AG04449 (cell line): ENCODE measurements at regions not wholly inside any gene's neighbourhood (a gene's known extent, or its start where the extent isn't known, plus 50 kb on each side); places are given as distances from the start of the nearest gene placed in this dataset.

ENCODE experiments used
- CTCF ChIA-PET: fragments of 350-600 bp; formaldehyde crosslinking; extraction: SDS; loops from one replicate; lab custom pipeline; 2021; ENCODE audit warnings: antibody characterized with exemption; lab: Yijun Ruan, JAX
- POLR2A ChIA-PET: fragments of 400-600, 350-600 bp; formaldehyde crosslinking; extraction: SDS; loops from one replicate; lab custom pipeline; 2020; ENCODE audit warnings: antibody characterized with exemption, inconsistent platforms; lab: Yijun Ruan, JAX
- DNase-seq: peaks from one replicate; pipeline ENCODE4 v3.0.0-alpha.2; 2010; ENCODE audit warnings: low read depth, low spot score
- H3K4me3 ChIP-seq: 2 replicates; pipeline ENCODE4 v1.5.1; 2011; ENCODE audit warnings: low read depth, mild to moderate bottlenecking, control low read depth, low read length
- TF ChIP-seq, protein P1 (sequence below): IDR thresholded peaks from one replicate; pipeline ENCODE4 v1.5.1; 2011; ENCODE audit warnings: mild to moderate bottlenecking, moderate library complexity, low read length, control low read depth, inconsistent platforms; ENCODE audit not compliant: insufficient read depth; ENCODE audit errors: missing control alignments

DNA sequence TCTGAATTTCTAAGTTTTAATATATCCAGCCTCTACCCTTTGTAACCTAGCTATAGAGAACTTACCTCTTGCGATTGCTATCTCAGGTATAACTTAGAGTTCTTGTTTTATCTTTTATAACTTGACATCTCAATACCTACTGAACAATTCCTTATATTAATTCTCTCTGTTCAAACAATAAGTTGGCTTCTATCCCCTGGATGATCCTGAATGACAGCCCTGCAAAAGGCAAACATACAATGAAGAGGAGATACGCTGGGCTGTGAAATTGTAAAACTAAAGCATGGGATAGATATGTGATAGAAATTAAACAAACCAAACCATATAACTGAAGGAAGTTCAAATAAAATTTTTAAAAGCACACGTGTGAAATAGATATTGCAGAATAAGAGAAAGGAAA, 513.6 kb upstream of the PTCHD4 start:
- no peak overlapping the region for H3K4me3 ChIP-seq
- POLR2A ChIA-PET: no interaction called here
- TF ChIP-seq, protein P1, sequence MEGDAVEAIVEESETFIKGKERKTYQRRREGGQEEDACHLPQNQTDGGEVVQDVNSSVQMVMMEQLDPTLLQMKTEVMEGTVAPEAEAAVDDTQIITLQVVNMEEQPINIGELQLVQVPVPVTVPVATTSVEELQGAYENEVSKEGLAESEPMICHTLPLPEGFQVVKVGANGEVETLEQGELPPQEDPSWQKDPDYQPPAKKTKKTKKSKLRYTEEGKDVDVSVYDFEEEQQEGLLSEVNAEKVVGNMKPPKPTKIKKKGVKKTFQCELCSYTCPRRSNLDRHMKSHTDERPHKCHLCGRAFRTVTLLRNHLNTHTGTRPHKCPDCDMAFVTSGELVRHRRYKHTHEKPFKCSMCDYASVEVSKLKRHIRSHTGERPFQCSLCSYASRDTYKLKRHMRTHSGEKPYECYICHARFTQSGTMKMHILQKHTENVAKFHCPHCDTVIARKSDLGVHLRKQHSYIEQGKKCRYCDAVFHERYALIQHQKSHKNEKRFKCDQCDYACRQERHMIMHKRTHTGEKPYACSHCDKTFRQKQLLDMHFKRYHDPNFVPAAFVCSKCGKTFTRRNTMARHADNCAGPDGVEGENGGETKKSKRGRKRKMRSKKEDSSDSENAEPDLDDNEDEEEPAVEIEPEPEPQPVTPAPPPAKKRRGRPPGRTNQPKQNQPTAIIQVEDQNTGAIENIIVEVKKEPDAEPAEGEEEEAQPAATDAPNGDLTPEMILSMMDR: no peak
- CTCF ChIA-PET: no interaction called here
- no peak for DNase-seq

DNA sequence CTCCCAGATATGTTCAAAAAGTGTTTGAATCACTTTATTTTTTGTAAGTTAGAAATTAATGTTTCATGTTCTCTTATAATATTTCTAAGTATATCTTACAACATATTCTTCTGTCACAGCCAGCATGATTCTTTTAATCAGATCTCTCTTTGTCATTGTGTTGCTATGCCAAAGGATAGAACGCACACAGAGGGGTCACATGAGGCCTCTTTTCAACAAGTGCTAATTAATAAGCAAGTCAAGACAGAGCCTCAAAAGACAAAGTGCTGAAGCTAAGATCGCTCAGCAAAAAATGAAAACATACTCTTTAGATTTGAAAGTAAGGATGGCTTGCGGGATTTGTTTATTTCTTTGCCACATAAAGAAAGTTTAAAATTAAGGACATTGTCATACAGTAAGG, 508.8 kb upstream of the PTCHD4 start:
- TF ChIP-seq, protein P1: no peak

DNA sequence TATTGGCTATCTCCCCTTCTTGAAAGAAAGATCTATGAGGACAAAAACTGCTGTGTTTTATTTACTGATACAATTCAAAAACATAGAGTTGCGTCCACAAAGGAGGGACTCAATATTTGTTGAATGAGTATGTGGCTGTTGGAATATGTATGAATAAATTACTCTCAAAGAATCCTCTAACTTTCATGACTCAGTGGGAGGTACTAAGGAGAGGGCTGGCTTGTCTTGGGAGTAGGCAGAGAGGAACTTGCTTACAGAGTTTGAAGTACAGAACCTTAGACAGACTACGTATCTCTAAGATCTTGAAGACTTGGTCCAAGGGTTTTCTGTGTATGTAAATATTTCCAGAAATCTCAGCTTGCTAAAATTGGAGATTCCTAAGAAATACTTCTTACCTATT, 504.0 kb upstream of the PTCHD4 start:
- POLR2A ChIA-PET: no interaction called here
- TF ChIP-seq, protein P1: no peak
- CTCF ChIA-PET: no interaction called here
- H3K4me3 ChIP-seq: no peak overlapping the region
- DNase-seq: peak; percentile 5

More for the DNA sequence above, 508.8 kb upstream of the PTCHD4 start:
- no peak overlapping the region for H3K4me3 ChIP-seq
- no peak for DNase-seq
- POLR2A ChIA-PET: no interaction called here
- CTCF ChIA-PET: no interaction called here

DNA sequence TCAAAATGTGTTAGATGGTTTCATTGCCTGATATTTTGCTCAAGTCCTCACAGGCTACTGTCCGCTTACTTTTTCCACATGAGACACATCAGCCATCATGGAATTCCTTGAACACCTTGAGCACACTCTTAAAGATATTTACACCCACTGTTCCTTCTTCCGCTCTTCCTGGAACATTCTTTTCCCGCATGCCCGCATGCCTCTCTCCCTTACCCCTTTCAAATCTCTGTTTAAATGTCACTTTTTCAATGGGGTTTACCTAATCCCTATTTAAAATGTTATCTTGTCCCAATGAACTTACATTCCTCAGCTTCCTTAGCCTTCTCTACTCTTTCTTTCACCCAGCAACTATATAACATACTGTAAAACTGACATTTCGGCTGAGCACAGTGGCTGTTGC, 503.3 kb upstream of the PTCHD4 start:
- TF ChIP-seq, protein P1: no peak
- no peak for DNase-seq
- ChIA-PET POLR2A (no interaction called here), CTCF (no interaction called here)
- H3K4me3 ChIP-seq: no peak overlapping the region

DNA sequence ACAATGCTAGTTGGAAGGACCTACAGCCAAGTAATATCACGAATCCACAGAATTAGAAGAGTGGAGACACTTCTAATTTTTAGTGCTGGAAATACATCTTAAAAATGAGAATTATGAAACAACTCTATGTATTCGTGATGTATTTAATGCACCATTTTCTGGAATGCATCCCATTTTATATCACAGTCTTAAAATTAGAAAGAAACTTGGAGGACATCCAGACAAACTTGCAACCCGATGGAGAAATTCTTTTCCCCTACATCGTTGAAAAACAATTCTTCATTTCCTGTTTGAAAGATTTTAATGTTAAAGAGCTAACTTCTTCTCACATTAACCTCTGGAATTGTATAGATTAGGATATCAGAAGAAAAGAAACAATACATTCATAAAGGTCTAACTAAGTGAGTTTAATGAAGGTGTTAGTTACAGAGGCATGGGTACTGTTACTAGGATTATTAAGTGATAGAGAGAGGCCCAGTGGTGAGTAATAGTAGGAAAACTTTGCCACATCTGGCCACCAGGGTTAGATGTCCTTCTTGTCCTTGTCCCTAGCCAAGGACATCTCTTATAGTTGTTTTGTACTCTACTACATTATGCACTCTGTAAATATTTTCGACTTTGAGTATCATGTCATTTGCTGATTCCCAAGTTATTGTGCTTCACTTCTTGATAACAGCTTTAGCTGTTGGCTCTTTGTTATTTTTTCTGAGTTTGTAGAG, 502.4 kb upstream of the PTCHD4 start:
- CTCF ChIA-PET: interaction anchor here (0.7 kb wide), 1 partner anchor 56 kb away, joined by 3 read pairs; no protein-coding TSS in a partner anchor
- TF ChIP-seq, protein P1: no peak
- H3K4me3 ChIP-seq: no peak overlapping the region
- DNase-seq: no peak
- POLR2A ChIA-PET: no interaction called here

DNA sequence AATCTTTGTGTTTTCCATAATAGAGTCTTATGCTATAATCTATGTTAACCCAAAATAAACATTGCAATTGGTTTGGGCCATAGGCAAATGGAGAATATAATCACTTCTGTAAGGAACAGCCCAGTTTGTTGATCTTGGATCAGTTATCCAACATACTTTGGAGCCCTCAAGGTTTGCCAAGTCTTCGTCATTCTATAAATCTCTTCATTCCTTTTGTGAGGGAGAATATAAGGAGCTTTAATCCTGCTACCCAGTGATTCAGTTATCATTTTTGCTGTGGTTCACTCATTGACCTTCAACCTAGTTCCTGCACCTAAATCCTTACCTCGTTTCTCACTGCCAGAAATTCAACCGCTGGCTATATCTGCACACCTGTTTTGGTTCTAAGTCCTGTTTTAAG, 500.3 kb upstream of the PTCHD4 start:
- POLR2A ChIA-PET: no interaction called here
- CTCF ChIA-PET: no interaction called here

More for the DNA sequence above, 500.3 kb upstream of the PTCHD4 start:
- TF ChIP-seq, protein P1: no peak
- no peak overlapping the region for H3K4me3 ChIP-seq
- DNase-seq: peak; percentile 29
